Activated CD8-positive, alpha-beta T cell treated with anti-CD3 and anti-CD28 coated beads, Interleukin-2, amount 10 ng/mL, durations not matched to agents 7 days and 5 days (primary cell): ENCODE measurements at regions not wholly inside any gene's neighbourhood (a gene's known extent, or its start where the extent isn't known, plus 50 kb on each side); places are given as distances from the start of the nearest gene placed in this dataset.
"Not testable (repeated sequence)": the region's sequence is repeated elsewhere in the genome, so short reads cannot be mapped to it uniquely, and the experiment has no call there.

Source experiments
- ATAC-seq: fragments of 150-1000 bp; cut with Tn5 transposase; one replicate; pipeline ENCODE4 v1.10.0; 2021; ENCODE audit warnings: moderate library complexity
- CTCF ChIA-PET: fragments of 350-600 bp; sonication (Branson Sonifier 250); formaldehyde crosslinking; loops from one replicate; lab custom pipeline; 2021; ENCODE audit warnings: antibody characterized with exemption; lab: Charles Lee
- POLR2A ChIA-PET: fragments of 350-600 bp; sonication (Branson Sonifier 250); formaldehyde crosslinking; loops from one replicate; lab custom pipeline; 2021; ENCODE audit warnings: antibody characterized with exemption; lab: Charles Lee
- DNase-seq: peaks from one replicate; pipeline ENCODE4 v3.0.0-alpha.2; 2020
- H3K27ac Mint-ChIP-seq: one replicate; pipeline ENCODE4 v1.8.0; 2021; ENCODE audit warnings: mild to moderate bottlenecking, mixed read lengths
- H3K27me3 Mint-ChIP-seq: one replicate; pipeline ENCODE4 v1.8.0; 2021; ENCODE audit warnings: low read depth, mixed read lengths
- H3K36me3 Mint-ChIP-seq: one replicate; pipeline ENCODE4 v1.8.0; 2021; ENCODE audit warnings: low read depth, mixed read lengths
- H3K4me1 Mint-ChIP-seq: one replicate; pipeline ENCODE4 v1.8.0; 2021; ENCODE audit warnings: low read depth, mixed read lengths
- H3K4me3 Mint-ChIP-seq: one replicate; pipeline ENCODE4 v1.8.0; 2021; ENCODE audit warnings: mild to moderate bottlenecking, mixed read lengths
- H3K9me3 Mint-ChIP-seq: one replicate; pipeline ENCODE4 v1.8.0; 2022; ENCODE audit warnings: mixed read lengths; ENCODE audit not compliant: insufficient read depth

- Mint-ChIP-seq H3K9me3 (no peaks in the 10 kb centered on the region), H3K4me3 (peak overlapping the region; percentile 92), H3K36me3 (no peaks in the 10 kb centered on the region), H3K27me3 (peaks cover 43% of the 10 kb centered on the region), H3K27ac (peak overlapping the region; percentile 99), H3K4me1 (peaks cover 34% of the 10 kb centered on the region)
- POLR2A ChIA-PET: interaction anchor here (0.5 to 4.8 kb wide), 26 partner anchors 11 to 1881 kb away, joined by 3 to 96 read pairs (median 8); no protein-coding TSS in a partner anchor
- ATAC-seq (peak; percentile 91), DNase-seq (peak; percentile 85)
- CTCF ChIA-PET: interaction anchor here (0.7 to 1.1 kb wide), 4 partner anchors 11 to 71 kb away, joined by 3 to 5 read pairs (median 3); no protein-coding TSS in a partner anchor
These were observed 148.6 kb downstream of the PPIAL4G start for GRCh38 chr1:148334339-148335130.

DNA sequence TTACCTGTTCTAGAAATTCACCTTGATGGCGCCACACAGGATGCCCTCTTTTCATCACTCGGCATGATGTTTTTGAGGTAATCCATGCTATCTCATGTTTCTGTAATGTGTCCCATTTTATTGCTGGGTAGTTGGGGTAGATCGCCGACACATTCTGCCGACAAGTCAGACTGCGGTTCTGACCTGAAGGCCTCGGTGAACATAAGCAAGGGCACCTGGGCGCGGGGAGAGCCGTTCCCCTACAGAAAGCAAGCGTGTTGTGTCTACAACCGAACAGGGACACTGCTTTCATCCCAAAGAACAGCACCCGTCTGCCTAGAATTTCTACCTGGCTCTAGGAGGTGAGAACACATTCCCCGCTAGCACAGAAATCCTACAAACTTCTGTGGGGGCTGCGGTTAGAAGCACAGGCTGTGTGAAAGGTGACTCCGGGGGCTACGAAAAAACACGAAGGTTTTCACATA lies 149.2 kb downstream of the PPIAL4G start:
- H3K27me3 Mint-ChIP-seq: peaks cover 43% of the 10 kb centered on the region
- CTCF ChIA-PET: interaction anchor here (0.7 to 1.1 kb wide), 4 partner anchors 12 to 71 kb away, joined by 3 to 5 read pairs (median 3); no protein-coding TSS in a partner anchor
- peak overlapping the region; percentile 92 for H3K4me3 Mint-ChIP-seq
- no peak for DNase-seq
- no peaks in the 10 kb centered on the region for H3K36me3 Mint-ChIP-seq
- peak; percentile 2 for ATAC-seq
- H3K4me1 Mint-ChIP-seq: peaks cover 32% of the 10 kb centered on the region
- POLR2A ChIA-PET: interaction anchor here (0.6 to 4.8 kb wide), 23 partner anchors 11 to 1249 kb away, joined by 3 to 96 read pairs (median 8); no protein-coding TSS in a partner anchor
- peak overlapping the region; percentile 99 for H3K27ac Mint-ChIP-seq
- no peaks in the 10 kb centered on the region for H3K9me3 Mint-ChIP-seq

- no peaks in the 10 kb centered on the region for H3K9me3 Mint-ChIP-seq
These were observed 154.2 kb downstream of the PPIAL4G start for GRCh38 chr1:148328884-148329283.

DNA sequence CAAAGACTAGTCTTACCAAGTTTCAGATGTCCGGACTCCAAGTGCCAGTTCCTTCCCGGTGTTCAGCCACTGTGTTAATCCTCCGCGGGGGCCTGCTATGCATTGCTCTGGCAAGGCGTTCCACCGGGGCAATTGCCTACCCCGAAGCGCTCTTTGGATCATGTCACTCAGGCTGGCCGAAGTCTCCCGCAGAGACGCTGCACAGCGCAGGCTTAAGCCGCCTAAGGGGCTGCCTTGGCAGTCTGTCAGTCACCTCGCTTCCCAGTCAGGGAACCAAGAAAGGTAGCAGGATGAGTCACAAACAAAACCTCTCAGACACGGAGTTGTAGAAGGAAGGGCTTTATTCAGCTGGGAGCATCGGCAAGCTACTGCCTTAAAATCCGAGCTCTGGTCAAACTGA lies 158.1 kb downstream of the PPIAL4G start:
- ATAC-seq, POLR2A ChIA-PET, CTCF ChIA-PET, H3K4me3 Mint-ChIP-seq, H3K27ac Mint-ChIP-seq, H3K4me1 Mint-ChIP-seq, DNase-seq, H3K36me3 Mint-ChIP-seq, H3K9me3 Mint-ChIP-seq: not testable (repeated sequence)
- H3K27me3 Mint-ChIP-seq: peaks cover 56% of the 10 kb centered on the region

More at GRCh38 chr1:148328884-148329283, 154.2 kb downstream of the PPIAL4G start:
- DNase-seq (no peak), ATAC-seq (no peak)
- Mint-ChIP-seq H3K36me3 (no peaks in the 10 kb centered on the region), H3K4me3 (no peak overlapping the region), H3K27me3 (peaks cover 53% of the 10 kb centered on the region), H3K4me1 (peaks cover 5% of the 10 kb centered on the region), H3K27ac (no peak overlapping the region)
- ChIA-PET POLR2A (no interaction called here), CTCF (no interaction called here)

GRCh38 chr1:148324465-148324864 lies 158.6 kb downstream of the PPIAL4G start:
- H3K36me3 Mint-ChIP-seq, H3K27ac Mint-ChIP-seq, POLR2A ChIA-PET, H3K4me3 Mint-ChIP-seq, ATAC-seq, H3K9me3 Mint-ChIP-seq, DNase-seq, CTCF ChIA-PET, H3K4me1 Mint-ChIP-seq: not testable (repeated sequence)
- H3K27me3 Mint-ChIP-seq: peaks cover 53% of the 10 kb centered on the region

- ATAC-seq, DNase-seq, H3K9me3 Mint-ChIP-seq, H3K27ac Mint-ChIP-seq, H3K36me3 Mint-ChIP-seq, H3K4me3 Mint-ChIP-seq, CTCF ChIA-PET: not testable (repeated sequence)
- Mint-ChIP-seq H3K27me3 (peaks cover 57% of the 10 kb centered on the region), H3K4me1 (peaks cover 39% of the 10 kb centered on the region)
- POLR2A ChIA-PET: interaction anchor here (1.0 kb wide), 1 partner anchor 14 kb away, joined by 3 read pairs; no protein-coding TSS in a partner anchor
These were observed 163.0 kb downstream of the PPIAL4G start for GRCh38 chr1:148320079-148320478.

DNA sequence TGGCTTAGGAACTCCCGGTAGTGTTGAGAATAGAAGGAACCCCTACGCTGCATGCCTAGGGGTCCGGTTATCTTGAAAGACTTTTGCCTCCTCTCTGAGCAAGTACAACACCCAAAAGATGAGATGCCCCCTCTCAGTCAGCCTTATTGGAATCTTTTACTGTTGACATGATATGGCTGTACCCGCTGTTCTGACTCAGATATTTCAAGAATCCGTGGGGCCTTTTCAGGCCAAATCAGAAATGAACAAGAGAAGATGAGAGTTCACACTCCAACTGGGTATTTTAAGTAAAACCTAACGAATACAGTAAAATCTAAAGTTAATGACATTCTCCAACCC lies 164.2 kb downstream of the PPIAL4G start:
- CTCF ChIA-PET: no interaction called here
- ATAC-seq: no peak
- H3K4me1 Mint-ChIP-seq: peaks cover 41% of the 10 kb centered on the region

GRCh38 chr1:148318123-148318903 lies 164.8 kb downstream of the PPIAL4G start:
- peaks cover 62% of the 10 kb centered on the region for H3K27me3 Mint-ChIP-seq
- peak overlapping the region; percentile 84 for H3K27ac Mint-ChIP-seq
- POLR2A ChIA-PET: interaction anchor here (1.8 to 2.0 kb wide), 2 partner anchors 16 to 55 kb away, joined by 15 to 25 read pairs; no protein-coding TSS in a partner anchor
- H3K4me1 Mint-ChIP-seq: peaks cover 41% of the 10 kb centered on the region
- peak overlapping the region; percentile 79 for H3K4me3 Mint-ChIP-seq
- ATAC-seq (peak; percentile 97), DNase-seq (peak; percentile 90)
- no peaks in the 10 kb centered on the region for H3K9me3 Mint-ChIP-seq
- H3K36me3 Mint-ChIP-seq: no peaks in the 10 kb centered on the region
- CTCF ChIA-PET: no interaction called here

More for the DNA sequence above, 164.2 kb downstream of the PPIAL4G start:
- peaks cover 59% of the 10 kb centered on the region for H3K27me3 Mint-ChIP-seq
- H3K36me3 Mint-ChIP-seq: no peaks in the 10 kb centered on the region
- peak overlapping the region; percentile 84 for H3K27ac Mint-ChIP-seq
- peak overlapping the region; percentile 79 for H3K4me3 Mint-ChIP-seq
- DNase-seq: no peak
- no peaks in the 10 kb centered on the region for H3K9me3 Mint-ChIP-seq
- POLR2A ChIA-PET: interaction anchor here (1.0 to 2.0 kb wide), 3 partner anchors 16 to 55 kb away, joined by 3 to 25 read pairs (median 15); no protein-coding TSS in a partner anchor

DNA sequence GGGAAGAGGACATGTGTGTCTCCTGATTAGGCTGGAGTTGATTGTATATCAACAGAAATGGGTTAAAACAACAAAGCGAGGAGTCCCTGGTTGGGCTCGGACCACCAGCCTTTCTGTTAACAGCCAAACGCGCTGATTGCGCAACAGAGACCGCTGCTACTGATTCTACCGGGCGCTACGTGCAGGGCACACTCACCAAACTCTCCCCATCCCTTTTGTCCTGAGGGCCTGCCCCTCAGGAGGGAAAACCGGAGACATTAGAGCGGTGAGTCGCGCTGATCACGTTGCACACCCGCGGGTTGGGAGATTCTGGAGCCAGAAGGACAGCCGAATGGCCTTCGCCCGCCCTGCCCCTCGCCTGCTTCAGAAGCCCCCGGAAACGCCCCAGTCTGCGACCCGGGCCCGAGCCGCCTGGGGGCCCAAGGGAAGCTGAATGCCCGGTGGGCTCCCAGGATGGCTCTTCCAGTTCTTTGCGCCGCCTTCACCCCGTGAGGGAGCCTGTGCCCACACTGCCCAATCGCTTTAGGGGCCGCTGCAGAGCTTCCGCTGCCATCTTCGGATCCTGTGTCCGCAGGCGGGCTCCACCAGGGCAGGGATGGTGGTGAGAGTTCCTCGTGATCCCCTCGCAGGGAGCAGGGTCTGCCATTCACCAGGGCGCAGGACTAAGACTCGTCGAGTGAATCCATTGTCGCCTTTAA lies 165.4 kb upstream of the NBPF11 start:
- no peaks in the 10 kb centered on the region for H3K9me3 Mint-ChIP-seq
- peaks cover 63% of the 10 kb centered on the region for H3K27me3 Mint-ChIP-seq
- no peaks in the 10 kb centered on the region for H3K36me3 Mint-ChIP-seq
- ATAC-seq (no peak), DNase-seq (no peak)
- POLR2A ChIA-PET: interaction anchor here (1.8 to 2.0 kb wide), 2 partner anchors 17 to 54 kb away, joined by 15 to 25 read pairs; no protein-coding TSS in a partner anchor
- H3K4me1 Mint-ChIP-seq: peaks cover 41% of the 10 kb centered on the region
- no peak overlapping the region for H3K27ac Mint-ChIP-seq
- peak overlapping the region; percentile 79 for H3K4me3 Mint-ChIP-seq
- CTCF ChIA-PET: no interaction called here

- H3K36me3 Mint-ChIP-seq: peaks cover 4% of the 10 kb centered on the region
- H3K4me3 Mint-ChIP-seq: no peak overlapping the region
- DNase-seq (peak; percentile 15), ATAC-seq (no peak)
- CTCF ChIA-PET: no interaction called here
- H3K27ac Mint-ChIP-seq: no peak overlapping the region
- H3K27me3 Mint-ChIP-seq: peaks cover 69% of the 10 kb centered on the region
- POLR2A ChIA-PET: interaction anchor here (1.8 kb wide), 1 partner anchor 19 kb away, joined by 11 read pairs; no protein-coding TSS in a partner anchor
- peaks cover 4% of the 10 kb centered on the region for H3K9me3 Mint-ChIP-seq
- H3K4me1 Mint-ChIP-seq: peaks cover 43% of the 10 kb centered on the region
These were observed 163.2 kb upstream of the NBPF11 start for GRCh38 chr1:148315071-148315811.
